GM19351 (cell line): ENCODE measurements at regions not wholly inside any gene's neighbourhood (a gene's known extent, or its start where the extent isn't known, plus 50 kb on each side); places are given as distances from the start of the nearest gene placed in this dataset.
A peak's percentile ranks its signal among the peaks of the same experiment; 100 is the strongest.
"Not testable (repeated sequence)": the region's sequence is repeated elsewhere in the genome, so short reads cannot be mapped to it uniquely, and the experiment has no call there.

Experiments used
- ATAC-seq: cut with Tn5 transposase; IDR thresholded peaks from one replicate; pipeline ENCODE4 v1.9.1; 2021; ENCODE audit warnings: mild to moderate bottlenecking, moderate library complexity; ENCODE audit not compliant: unreplicated experiment

DNA sequence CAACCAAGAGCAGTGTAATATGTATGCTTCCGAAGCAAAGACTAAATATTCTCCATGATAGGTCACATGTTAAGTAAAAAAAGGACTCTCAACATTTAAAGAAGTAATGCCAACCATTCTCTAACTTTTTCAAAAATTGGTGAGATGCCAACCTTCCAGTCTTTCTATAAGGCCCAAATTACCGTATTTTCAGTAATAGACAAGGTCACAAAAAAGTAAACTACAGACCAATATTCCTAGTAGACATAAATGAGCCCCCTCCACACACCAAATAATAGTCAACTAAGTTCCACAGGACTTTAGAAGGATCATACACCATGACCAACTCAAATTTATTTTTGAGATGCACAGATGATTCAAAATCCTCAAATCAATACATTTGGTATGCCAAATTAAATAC lies 867.4 kb downstream of the TMEM121 start:
- no peak for ATAC-seq

DNA sequence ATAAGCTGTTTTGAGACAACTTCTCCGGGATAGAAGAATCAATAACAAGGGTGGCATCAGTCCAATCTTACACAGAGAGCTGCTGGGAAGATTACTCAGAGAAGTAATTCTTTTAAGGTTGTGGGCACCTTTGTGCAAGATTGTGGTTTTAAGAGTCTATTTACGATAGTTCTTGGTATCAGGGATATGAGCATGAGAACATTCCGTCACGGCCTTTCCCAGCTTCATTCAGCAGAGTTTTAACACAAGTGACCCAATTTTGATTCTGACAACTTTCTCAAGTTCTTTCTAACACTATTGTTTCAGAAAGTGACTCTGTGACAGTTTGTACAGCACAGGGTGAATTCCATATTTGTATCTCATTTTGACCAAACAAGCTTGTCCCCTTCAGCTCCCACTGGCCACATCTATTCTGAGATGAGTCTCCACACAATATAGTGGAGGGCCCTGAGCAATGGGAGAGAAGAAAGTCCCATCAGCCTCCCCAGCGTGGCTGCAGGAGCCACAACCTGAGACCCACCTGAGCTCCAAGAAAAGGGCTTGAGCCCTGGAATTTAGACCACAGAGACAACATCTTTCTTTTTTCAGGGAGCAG lies 869.2 kb downstream of the TMEM121 start:
- ATAC-seq, result no peak

GRCh38 chr14:106396999-106397398 lies 870.6 kb downstream of the TMEM121 start:
- ATAC-seq, result no peak

GRCh38 chr14:106398931-106399331 lies 872.5 kb downstream of the TMEM121 start:
- ATAC-seq, result not testable (repeated sequence)

DNA sequence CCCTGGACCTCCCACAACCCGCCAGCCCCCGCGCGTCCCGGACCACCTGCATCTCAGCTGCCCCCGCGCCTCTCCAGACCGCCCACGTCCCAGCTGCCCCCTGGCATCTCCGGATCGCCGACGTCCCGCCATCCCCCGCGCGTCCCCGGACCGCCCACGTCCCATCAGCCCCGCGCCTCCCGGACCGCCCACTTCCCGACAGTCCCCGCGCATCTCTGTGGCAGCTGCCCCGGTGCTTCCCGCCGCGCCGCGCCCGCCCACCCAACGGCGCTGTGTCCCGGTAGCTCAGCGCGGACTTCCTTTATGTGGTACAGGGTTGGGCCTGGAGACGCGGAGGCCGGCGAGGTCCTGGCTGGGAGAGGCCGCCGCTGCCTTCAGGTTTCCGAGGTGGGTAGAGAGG lies 874.9 kb downstream of the TMEM121 start:
- ATAC-seq, result not testable (repeated sequence)

DNA sequence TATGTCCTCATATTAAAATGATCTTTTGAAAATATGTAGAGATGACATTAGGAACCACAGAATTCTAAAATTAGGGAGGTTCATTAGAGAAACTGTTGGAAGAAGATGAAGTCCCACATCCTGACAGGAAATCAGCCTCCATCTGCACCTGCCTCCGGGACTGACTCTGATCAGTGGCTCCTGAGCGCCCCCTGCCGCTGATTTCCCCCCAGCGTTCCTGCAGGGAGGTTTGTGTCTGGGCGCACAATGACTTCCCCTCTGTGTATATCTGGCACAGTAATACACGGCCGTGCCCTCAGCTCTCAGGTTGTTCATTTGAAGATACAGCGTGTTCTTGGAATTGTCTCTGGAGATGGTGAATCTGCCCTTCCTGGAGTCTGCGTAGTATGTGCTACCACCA lies 883.8 kb downstream of the TMEM121 start:
- not testable (repeated sequence) for ATAC-seq

DNA sequence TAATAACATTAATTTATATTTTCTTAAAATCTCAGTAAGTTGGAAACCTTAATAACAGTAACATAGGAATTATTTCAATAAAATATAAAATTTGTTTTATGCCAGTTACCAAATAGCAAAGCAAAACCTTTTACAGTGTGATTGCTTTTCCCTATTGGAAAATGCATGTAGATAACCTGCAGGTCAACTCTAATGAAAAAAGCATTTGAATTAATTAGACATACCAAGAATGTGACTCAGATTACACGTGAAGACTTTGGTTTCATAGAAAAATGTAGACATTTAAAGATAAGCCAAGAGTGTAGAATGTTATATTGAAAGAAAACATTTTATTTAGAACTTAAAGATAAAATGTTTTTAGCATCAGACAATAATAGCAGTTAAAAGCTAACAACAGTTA lies 888.1 kb downstream of the TMEM121 start:
- ATAC-seq, result no peak

DNA sequence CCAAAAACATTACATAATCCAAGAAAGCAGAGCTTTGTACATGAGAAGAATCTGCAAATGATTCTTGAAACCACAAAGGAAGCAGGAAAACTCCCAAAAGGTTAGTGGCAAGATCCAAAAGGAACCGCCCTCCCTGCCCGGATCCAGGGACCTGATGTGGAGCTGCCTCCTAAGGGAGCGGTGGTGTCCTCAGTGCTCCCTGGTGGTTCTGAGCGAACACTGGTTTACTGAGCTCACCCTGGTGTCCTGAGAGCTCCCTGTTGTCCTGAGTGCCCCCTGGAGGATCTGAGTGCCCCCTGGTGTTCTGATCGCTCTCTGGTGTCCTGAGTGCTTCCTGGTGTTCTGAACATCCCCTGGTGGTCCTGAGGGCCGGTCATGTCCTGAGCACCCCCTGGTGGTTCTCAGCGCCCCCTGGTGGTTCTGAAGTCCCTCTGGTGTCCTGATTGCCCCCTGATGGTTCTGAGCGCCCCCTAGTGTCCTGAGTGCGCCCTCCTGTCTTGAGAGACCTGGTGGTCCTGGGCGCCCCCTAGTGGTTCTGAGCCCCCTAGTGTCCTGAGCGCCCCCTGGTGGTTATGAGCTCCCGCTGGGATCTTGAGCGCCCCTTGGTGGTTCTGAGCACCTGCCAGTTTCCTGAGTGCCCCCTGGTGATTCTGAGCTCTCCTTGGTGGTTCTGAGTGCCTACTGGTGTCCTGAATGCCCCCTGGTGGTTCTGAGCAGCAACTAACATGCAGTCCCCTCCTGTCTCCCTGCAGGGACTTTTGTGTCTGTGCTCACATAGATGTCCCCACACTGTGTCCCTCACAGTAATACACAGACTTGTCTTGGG lies 891.1 kb downstream of the TMEM121 start:
- ATAC-seq, result peak; percentile 85

- no peak for ATAC-seq
These were observed 893.1 kb downstream of the TMEM121 start for GRCh38 chr14:106419376-106419965.

- peak; percentile 63 for ATAC-seq
These were observed 895.1 kb downstream of the TMEM121 start for GRCh38 chr14:106421431-106422033.

- no peak for ATAC-seq
These were observed 895.7 kb downstream of the TMEM121 start for GRCh38 chr14:106422066-106422465.

DNA sequence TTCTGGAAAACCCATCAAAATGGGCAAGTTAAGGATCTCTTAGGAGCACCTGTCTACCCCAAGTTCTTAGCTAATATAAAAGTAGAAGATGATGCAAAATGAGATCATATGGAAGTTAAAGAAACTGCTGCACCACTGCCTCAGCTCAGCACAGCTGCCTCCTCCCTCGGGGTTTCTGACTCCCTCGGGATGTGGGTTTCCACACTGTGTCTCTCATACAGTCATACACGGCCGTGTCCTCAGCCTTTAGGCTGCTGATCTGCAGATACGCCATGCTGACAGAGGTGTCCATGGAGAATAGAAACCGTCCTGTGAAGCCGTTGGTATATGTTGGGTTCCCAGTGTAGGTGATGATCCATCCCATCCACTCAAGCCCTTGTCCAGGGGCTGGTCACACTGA lies 898.8 kb downstream of the TMEM121 start:
- ATAC-seq, result not testable (repeated sequence)

DNA sequence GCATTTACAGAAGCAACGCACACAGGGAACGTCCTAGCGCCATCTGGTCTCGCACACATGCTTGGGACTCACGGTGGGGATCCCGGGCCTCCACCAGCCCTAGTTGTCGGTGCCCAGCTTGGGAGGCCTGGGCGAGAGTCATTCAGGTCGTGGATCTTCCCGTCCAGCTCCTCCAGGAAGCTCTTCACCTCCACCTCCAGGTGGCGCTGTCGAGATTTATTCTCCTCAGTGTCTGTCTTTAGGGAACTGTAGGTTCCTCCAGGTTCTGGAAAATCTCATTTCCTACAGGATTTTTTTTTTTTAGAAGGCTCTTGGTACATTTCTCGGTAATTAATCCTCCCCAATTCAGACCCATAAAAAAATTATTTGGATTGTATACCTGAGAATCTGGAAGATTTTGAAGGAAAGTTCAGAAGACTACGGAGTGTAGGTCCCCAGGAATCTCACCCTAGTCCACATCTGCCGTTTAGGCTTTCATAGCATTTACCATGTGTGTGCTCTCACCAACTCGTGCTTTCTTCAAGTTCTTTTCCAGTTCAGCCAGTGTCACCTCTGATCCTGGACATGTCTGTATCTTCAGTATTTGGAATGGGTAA lies 910.0 kb downstream of the TMEM121 start:
- no peak for ATAC-seq

DNA sequence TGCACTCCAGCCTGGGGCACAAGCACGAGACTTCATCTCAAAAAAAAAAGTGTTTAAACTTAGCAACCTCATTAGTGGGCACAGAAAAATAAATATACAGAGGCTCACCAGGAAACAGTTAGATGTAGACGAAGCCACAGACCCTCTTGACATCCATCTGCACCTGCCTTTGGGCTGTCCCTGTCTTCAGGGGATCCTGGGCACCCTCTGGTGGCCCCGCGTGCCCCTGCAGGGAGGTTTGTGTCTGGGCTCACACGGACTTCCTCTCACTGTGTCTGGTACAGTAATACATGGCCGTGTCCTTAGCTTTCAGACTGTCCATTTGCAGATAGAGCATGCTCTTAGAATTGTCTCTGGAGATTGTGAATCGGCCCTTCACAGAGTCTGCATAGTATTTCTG lies 916.5 kb downstream of the TMEM121 start:
- peak; percentile 50 for ATAC-seq

DNA sequence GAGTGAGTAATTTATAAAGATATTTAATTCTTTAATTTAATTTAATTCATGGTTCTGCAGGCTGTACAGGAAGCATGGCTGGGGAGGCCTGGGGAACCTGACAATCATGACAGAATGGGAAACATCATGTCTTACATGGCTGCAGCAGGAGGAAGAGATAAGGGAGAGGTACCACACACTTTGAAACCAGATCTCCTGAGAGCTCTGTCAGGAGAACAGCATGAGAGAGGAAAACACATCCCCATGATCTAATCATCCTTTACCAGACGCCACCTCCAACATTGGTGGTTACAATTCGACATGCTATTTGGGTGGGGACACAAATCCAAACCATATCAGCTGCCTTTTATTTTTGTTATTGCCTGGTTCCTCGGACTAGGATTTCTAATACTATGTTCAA lies 928.6 kb downstream of the TMEM121 start:
- no peak for ATAC-seq

DNA sequence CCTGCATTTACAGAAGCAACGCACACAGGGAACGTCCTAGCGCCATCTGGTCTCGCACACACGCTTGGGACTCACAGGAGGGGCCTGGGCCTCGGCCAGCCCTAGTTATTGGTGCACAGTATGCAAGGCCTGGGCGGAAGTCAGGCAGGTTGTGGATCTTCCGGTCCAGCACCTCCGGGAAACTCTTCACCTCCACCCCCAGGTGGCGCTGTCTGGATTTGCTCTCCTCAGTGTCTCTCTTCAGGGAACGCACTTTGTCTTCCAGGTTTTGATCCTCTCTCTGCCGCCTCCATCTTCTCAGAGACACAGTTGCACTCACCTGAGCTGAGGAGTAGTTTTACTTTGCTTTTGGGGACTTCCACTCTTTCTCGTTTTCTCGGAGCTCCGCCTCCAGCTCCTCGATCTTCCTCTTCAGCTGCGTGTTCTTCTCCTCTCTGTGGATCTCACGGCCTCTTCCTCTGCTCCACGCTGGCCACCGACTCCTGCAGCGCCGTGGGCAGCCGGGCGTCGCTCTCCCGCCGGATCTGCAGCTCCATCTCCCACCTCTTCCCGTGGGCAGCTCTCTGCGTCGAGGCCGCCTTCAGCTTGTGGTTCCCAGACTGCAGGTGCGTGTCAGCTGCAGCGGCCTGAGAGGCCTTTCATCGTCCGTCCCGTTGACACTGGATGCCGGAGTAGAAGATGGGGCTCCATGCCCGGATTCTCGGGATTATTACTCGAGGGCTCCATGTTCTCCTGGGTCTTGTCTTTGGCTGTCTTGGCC lies 933.8 kb downstream of the TMEM121 start:
- no peak for ATAC-seq

DNA sequence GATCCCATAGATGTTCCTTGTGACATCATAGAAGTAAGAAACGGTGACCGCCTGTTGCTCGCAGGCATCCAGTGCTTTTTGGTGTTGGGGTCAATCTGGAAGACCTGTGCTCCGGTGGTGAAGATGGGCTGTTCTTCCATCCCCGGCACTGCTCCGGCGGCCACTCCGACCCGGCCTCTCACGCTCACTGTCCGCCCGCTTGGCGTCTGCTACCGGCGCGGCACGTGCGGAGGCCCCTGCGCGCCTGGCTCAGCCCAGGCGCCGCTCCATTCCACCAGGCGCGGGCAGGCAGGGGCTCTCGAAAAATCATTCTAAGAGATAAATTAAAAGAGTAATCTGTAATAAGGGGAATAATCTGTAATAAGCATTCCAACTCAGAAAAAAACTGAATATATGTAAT lies 934.5 kb downstream of the TMEM121 start:
- no peak for ATAC-seq

DNA sequence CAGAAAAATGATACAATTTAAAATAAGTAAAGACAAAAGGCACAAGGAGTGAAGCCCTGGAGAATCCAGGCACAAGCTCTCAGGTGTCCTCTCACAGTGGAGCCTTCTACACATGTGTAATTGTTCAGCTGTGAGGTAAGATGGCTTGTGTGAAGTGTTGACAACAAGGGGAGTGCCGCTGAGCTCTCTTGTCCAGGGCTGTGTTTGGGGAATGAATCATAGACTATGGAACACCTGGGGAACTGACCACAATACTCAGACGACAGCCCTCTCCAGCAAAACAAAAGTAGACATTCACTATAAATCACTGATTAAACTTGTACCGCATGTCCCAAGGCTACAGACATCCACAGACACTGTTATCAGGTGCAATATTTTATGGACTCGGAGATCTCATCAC lies 940.1 kb downstream of the TMEM121 start:
- ATAC-seq, result not testable (repeated sequence)

DNA sequence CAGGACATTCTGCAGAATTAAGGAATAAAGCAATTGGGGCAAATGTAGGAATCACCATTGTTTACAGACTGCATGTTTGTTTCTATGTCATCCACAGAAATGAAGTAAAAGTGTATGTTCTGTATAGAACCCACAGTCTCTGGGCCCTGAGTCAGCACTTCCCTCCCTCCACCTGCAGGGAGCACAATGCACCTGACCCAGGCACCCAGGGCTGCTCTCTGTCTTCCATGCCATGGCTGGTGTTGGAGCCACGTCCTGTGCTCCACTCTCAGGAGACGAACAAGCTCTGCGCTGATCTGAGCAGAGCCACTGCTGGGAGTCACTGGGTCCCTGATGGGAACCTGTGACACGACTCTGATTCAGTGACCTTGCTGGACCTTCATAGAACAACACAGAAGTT lies 942.5 kb downstream of the TMEM121 start:
- ATAC-seq, result not testable (repeated sequence)

DNA sequence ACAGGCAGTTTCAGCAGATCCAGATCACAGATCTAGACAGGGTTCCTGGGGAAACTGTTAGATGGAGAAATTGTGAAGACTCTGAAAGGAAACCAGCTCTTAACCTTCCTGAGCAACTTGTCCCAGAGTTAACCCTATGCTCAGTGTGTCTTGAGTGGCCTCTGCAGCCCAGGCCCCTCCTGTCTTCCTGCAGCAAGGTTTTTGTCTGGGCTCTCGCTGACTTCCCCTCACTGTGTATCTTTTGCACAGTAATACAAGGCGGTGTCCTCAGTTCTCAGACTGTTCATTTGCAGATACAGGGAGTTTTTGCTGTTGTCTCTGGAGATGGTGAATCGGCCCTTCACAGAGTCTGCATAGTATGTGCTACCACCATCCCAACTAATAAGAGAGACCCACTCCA lies 943.6 kb downstream of the TMEM121 start:
- not testable (repeated sequence) for ATAC-seq
